ENCODE measurements at regions not wholly inside any gene's neighbourhood (a gene's known extent, or its start where the extent isn't known, plus 50 kb on each side); places are given as distances from the start of the nearest gene placed in this dataset.

DNA sequence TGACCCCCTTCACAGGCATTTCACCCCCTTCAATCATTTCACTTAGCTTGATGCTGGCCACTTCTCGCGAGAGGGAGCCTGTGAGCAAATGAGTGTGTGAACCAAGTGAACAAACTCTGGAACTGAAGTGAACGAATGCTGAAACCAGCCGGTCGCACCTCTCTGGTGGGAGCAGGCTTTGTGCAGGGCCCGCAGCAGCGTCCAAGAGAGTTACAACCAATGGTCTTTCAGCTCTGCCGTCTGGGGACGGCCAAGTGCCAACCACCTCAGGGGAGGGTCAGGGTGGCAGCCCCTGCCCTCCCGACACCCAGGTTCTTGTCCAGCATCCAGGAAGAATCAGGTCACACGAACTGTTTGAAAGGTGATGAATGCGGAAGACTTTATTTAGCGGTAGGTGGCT, 764.0 kb downstream of the SUCLG1 start:
- Mint-ChIP-seq H3K27me3 (ENCODE audit: low read depth) (no peaks in the 10 kb centered on the region), H3K36me3 (ENCODE audit: low read depth) (no peaks in the 10 kb centered on the region), H3K9me3 (ENCODE audit: low read depth) (peaks cover 8% of the 10 kb centered on the region), H3K4me3 (ENCODE audit: unreplicated experiment) (no peak overlapping the region), H3K27ac (ENCODE audit: unreplicated experiment) (no peak overlapping the region), H3K4me1 (ENCODE audit: low read depth) (no peaks in the 10 kb centered on the region)
- TF ChIP-seq CTCF (IDR thresholded peaks at IDR 0.05): no peak
- no peak for DNase-seq (ENCODE audit: low spot score)

DNA sequence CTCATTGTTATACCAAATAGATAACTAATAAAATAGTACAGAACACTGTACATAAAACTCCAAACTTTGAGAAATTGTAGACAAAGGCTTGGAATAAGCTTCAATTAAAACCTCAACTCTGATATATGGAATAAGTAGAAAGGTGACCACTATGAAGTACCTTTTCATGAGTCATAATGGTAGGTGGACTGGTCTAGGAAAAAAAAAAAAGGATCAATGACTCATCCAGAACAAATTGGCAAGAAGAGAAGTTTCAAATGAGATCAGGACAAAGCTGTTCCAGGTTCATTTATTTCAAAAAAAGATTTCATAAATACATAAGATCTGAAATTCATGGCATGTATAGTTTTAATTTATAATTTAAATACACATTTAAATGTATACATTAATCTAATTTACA, 769.7 kb downstream of the SUCLG1 start:
- no peaks in the 10 kb centered on the region for H3K27me3 Mint-ChIP-seq (ENCODE audit: low read depth)
- H3K27ac Mint-ChIP-seq (ENCODE audit: unreplicated experiment): no peak overlapping the region
- H3K36me3 Mint-ChIP-seq (ENCODE audit: low read depth): no peaks in the 10 kb centered on the region
- no peak for DNase-seq (ENCODE audit: low spot score)
- peaks cover 3% of the 10 kb centered on the region for H3K9me3 Mint-ChIP-seq (ENCODE audit: low read depth)
- H3K4me1 Mint-ChIP-seq (ENCODE audit: low read depth): no peaks in the 10 kb centered on the region
- H3K4me3 Mint-ChIP-seq (ENCODE audit: unreplicated experiment): no peak overlapping the region
- TF ChIP-seq CTCF (IDR thresholded peaks at IDR 0.05): no peak

GRCh38 chr2:83686863-83687262, 772.2 kb downstream of the SUCLG1 start:
- Mint-ChIP-seq H3K4me1 (ENCODE audit: low read depth) (no peaks in the 10 kb centered on the region), H3K9me3 (ENCODE audit: low read depth) (no peaks in the 10 kb centered on the region), H3K27ac (ENCODE audit: unreplicated experiment) (no peak overlapping the region), H3K4me3 (ENCODE audit: unreplicated experiment) (no peak overlapping the region), H3K36me3 (ENCODE audit: low read depth) (no peaks in the 10 kb centered on the region), H3K27me3 (ENCODE audit: low read depth) (no peaks in the 10 kb centered on the region)
- no peak for DNase-seq (ENCODE audit: low spot score)
- no peak for TF ChIP-seq CTCF (IDR thresholded peaks at IDR 0.05)

DNA sequence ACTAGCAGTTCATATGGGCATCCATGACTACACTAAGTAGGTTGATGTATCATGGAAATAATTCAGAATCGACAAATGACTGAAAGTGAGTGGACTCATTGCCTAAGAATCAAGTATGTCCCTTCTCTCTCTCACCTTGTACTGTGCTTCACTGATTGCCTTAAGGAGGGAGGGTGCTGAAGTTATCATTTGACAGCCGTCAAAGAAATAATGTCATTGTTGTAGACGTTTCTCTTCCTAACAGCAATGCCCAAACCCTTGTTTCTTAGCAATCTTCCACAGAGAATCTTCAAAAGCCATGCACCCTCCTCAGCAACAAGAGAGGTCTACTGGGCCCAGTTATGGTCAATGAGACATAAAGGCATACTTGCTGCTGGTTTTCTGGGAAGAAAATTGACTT, 785.0 kb downstream of the SUCLG1 start:
- no peak for DNase-seq (ENCODE audit: low spot score)
- TF ChIP-seq CTCF (IDR thresholded peaks at IDR 0.05): no peak
- H3K4me1 Mint-ChIP-seq (ENCODE audit: low read depth): no peaks in the 10 kb centered on the region
- no peaks in the 10 kb centered on the region for H3K27me3 Mint-ChIP-seq (ENCODE audit: low read depth)
- no peak overlapping the region for H3K27ac Mint-ChIP-seq (ENCODE audit: unreplicated experiment)
- H3K4me3 Mint-ChIP-seq (ENCODE audit: unreplicated experiment): no peak overlapping the region
- H3K36me3 Mint-ChIP-seq (ENCODE audit: low read depth): no peaks in the 10 kb centered on the region
- peaks cover 11% of the 10 kb centered on the region for H3K9me3 Mint-ChIP-seq (ENCODE audit: low read depth)

DNA sequence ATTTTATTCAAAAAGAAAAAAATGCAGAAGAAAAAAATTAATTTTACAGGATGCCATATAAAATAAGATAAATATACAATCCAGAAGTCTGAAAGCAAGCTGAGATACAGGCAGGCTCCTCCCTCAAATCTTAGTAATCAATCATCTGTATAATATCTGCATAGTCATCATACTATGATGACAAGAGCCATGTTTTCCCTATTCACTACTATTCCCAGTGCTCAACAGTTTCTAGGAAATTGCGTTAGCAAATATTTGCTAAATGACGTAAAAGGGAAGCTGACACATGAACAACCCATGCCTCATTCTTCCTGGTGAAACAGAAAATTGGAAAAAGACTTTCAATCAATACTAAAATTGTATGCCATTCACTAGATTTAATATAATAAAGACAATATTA, 793.2 kb downstream of the SUCLG1 start:
- Mint-ChIP-seq H3K4me1 (ENCODE audit: low read depth) (no peaks in the 10 kb centered on the region), H3K9me3 (ENCODE audit: low read depth) (no peaks in the 10 kb centered on the region), H3K27me3 (ENCODE audit: low read depth) (no peaks in the 10 kb centered on the region), H3K4me3 (ENCODE audit: unreplicated experiment) (no peak overlapping the region), H3K36me3 (ENCODE audit: low read depth) (no peaks in the 10 kb centered on the region), H3K27ac (ENCODE audit: unreplicated experiment) (no peak overlapping the region)
- no peak for TF ChIP-seq CTCF (IDR thresholded peaks at IDR 0.05)
- no peak for DNase-seq (ENCODE audit: low spot score)

Measured in chondrocyte (in vitro differentiated cells).